GM21717 (cell line): ENCODE measurements at regions not wholly inside any gene's neighbourhood (a gene's known extent, or its start where the extent isn't known, plus 50 kb on each side); places are given as distances from the start of the nearest gene placed in this dataset.

ENCODE experiments used
- ATAC-seq: cut with Tn5 transposase; IDR thresholded peaks from one replicate; pipeline ENCODE4 v1.9.1; 2021; ENCODE audit warnings: mild to moderate bottlenecking, moderate library complexity; ENCODE audit not compliant: unreplicated experiment

DNA sequence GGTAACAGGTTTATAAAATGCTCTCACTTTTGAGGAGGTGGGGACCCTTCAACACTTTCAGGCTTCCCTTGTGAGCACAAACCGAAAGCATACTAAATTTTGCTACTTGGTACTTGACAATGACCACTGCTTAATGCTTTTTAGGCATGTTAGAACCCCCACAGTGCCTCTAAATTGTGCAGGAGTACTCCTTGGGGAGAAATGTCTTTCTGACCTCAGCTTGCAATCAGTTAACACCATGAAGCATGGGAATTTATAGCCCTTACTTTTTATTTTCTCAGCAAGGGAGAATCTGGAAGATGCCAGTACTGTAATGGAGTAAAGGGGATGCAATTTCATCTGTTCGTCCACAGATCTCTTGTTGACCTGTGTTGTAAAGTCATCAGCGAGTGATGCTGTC, 308.9 kb upstream of the TBC1D5 start:
- no peak for ATAC-seq

DNA sequence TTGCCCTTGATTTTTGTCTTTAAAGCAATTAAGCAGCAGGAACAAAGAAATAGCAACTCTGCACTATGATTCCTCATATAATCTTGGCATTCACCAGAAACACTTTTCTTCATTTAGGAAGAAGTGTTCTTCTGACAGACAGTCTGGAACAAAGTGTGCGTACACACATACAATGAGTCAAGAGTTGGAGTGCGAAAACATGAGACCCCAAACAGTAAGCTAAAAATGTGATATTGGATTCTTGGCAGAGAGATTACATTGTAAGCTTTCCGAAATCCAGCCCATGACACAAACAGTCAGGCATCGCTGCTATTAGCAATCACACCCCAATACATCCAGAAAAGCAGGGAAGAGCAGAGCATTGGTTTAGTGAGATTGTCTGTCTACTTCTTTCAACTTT, 306.7 kb upstream of the TBC1D5 start:
- ATAC-seq: no peak

DNA sequence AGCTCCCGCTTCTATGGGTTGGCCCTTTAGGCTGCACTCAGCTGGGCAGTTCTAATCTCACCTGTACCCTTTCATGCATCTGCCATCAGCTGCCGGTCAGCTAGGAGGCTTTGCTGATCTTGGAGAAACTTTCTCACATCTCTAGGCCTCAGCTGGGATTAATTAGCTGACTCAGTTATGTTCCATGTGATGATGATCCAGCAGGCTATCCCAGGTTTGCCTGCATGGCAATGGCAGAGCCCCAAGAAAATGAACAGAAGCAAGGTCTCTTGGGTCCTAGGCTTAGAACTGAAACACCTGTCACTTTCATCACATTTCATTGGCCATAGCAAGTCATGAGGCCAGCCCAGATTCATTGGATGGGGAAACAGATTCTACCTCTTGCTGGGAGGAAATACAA, 304.6 kb upstream of the TBC1D5 start:
- no peak for ATAC-seq

DNA sequence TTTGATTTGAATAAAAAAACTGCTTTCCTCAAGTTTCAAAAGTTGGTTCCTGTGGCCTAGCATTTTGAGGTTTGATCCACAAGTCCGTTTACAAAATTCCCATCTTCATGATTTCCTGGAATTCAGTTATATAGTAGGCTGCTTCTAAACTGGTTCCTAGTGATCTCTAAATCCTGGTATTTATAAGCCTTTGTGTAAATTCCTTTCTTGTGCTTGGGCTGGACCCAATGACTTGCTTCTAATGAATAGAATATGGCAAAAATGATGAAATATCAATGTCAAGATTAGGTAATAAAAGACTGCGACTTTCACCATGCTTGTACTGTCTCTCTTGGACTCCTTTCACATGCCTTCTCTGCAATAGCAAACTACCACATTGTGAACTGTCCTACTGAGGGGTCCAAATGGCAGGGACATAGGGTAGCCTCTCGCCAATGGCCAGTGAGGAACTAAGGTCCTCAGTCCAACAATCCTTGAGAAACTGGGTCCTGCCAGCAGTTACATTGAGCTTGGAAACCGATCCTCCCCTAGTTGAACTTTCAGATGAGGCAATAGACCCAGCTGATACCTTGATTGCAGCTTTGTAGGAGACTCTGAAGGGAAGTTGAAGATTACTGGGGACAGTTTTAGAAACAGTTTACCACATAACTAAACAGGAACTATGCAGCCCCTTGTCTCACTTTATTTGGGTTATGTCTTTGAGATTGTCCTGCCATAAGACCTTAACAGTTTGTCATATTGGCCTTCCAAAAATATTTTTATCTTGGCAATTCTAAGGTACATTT, 303.9 kb upstream of the TBC1D5 start:
- ATAC-seq: no peak

DNA sequence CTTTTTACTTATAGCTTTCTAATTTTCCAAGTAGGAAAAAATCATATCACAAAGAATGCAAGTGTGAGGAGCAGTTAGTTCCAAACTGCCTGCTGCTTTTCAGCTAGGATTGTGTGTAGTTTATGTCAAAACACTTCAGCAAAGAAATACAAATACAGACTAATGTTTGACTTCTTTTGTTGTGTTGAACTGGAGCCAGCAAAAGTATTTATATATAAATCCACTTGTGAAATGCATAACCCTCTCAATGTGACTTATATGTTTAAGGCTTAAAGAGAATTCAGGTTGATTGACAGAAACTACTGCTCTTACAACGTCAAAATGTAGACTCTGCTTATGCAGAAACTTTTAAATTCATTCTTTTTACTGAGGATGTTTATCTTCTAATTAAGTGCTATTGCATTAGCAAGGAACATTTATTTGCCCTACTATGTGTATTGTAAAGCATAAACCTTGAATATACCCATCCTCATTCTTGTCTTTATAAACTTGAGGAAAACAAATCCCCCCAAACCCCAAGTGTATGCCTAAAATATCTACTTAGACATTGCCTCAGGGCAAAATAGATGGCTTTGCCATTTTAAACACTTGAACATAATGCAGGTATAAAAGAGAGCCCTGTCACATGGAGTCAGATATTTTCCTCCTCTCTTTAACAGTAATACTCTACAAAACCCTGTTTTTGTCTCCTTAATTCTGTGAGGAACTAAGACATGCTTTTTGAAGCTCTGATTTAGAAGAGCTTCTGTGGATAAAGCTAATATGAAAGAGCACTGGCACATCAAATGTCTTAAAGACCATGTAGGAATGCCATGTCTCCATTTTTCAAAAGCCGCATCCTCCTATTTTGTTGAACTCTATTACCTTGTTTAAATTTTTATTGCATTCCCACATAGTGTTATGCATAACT, 302.8 kb upstream of the TBC1D5 start:
- ATAC-seq: no peak

DNA sequence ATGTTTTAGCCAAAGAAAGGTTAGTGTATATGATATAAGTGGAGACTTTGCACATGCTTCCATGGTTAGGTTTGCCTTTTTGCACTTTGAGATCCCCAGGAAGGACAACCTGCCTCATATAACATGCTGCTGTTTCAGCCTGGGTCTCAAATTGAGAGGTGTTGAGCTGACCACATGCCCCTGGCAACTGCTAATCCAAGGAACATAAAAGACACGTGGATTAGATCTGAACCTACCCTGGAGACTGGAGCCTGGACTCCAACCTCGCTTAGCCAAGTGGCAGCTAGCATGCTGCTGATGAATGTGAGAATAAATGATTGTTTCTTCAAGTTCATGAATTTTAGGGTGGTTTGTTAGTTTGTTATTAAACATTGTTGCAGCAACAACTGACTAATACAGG, 301.8 kb upstream of the TBC1D5 start:
- ATAC-seq: no peak

DNA sequence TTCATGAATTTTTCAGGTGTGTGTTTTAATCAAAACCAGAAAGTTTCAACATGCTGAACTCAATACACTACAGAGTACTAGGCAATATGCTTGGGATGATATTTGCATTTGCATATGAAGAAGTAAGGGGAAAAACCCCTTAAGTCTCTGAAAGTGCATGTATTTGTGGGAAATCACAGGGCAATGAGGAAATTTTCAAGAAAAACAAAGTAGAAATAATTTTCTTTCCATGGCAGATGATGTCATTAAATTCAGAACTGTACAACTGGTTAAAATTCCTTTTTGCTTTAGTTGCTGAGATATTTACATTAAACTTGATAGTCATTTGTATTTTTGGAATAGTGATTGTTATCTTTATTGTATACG, 294.0 kb upstream of the TBC1D5 start:
- no peak for ATAC-seq

DNA sequence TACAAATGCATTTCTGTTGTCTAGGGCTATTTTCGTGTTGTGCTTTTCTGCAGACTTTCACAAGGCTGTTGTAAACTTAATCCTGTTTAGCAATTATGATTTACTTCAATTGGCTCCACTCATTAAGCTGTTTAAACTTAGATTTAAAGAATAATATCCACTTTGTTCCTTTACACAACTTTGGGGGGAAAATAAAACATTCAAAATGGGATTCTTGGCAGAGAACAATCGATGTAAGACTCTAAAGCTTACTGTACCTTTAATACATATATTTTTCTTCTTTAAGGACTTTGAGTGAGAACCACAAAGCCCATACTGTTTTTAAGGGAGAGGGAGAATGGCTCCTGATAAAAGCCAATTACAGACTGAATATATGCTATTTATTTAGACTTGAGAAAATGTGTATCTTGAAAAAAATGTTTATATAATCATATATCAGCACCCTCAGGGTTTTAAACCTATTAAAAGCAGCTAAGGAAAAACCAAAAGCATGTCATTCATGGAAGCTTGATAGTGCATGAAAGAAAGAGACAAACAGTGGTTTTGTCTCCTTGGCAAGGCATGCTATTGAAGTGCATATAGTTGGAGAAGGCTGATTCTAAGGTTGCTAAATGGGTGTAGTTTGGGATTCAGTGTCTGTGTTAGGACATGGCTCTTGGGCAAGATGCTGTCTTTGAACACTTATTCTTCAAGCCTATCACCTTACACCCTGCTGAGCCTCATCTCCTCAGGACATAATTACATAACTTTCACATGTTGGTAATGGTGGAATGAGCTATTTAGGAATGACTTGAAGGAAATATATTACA, 293.4 kb upstream of the TBC1D5 start:
- no peak for ATAC-seq

DNA sequence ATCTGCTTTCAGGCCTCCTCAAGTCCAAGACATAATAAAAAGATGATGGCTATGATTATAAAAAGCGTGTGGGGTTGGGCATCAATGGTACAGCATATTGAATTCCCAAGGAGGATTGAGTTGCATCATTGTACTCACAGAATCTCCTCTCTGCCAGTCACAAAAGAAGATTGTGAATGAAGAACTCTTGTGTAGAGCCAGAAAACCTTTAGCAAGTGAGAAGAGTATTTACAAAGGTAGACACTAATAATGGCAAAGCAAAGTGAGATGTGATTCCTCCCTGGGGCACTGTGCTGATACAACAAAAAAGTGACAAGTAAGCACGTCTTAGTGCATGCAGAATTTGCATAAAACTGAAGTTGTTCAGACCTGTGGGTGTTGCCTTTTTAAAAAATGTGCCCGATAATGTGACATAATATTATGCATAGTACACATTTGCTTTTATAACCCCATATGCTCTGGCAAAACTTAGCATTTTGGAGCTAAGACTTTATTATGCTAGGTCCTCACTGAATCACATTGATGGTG, 291.2 kb upstream of the TBC1D5 start:
- no peak for ATAC-seq

DNA sequence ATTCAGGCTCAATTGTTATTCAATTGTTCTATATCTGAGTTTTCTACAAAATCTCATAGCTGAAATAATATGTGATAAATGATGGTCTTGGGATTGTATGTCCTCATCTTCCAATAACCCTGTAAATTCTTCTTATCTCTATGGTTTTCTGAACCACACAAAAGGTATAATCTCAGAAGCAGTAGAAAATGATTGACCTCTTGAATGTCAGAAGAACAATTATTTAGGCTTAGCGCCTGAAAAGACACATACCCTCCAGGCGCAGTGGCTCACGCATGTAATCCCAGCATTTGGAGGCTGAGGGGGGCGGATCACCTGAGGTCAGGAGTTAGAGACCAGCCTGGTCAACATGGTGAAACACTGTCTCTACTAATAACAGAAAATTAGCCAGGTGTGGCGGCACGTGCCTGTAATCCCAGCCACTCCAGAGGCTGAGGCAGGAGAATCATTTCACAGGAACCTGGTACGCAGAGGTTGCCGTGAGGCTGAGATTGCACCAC, 288.0 kb upstream of the TBC1D5 start:
- ATAC-seq: no peak

DNA sequence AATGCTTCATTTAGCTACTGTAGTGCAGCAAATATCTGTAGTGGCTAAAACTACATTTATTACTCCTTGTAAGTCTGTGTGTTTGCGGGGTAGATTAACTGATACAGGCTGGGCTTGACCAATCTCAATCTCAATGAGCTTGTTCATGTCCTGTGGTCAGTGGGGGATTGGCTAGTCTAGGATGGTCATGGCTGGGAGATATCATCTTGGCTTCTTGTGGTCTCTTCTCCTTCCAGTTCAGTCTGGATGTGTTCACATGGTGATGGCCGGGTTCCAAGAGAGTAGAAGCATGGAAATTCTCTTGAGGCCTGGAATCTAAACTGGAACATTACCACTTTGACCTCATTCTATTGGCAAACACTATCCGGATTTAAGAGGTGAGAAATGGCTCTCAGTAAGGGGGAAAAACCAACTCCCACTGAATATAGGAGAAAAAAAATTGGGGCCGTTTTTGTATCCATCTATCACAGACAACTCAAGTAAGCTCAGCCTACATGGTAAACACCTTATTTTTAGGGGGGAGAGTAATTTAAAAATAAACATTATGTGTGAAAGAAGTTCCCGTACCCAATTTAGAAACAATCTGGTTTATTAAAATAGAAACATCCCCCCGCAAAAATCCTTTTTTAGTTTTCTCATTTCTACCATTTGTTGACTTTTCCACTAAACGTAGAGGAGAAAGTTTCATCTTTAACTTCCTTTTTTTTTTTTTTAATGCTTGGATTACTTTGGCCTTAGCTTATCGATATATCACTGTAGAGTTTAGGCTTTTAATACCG, 284.9 kb upstream of the TBC1D5 start:
- ATAC-seq: no peak

DNA sequence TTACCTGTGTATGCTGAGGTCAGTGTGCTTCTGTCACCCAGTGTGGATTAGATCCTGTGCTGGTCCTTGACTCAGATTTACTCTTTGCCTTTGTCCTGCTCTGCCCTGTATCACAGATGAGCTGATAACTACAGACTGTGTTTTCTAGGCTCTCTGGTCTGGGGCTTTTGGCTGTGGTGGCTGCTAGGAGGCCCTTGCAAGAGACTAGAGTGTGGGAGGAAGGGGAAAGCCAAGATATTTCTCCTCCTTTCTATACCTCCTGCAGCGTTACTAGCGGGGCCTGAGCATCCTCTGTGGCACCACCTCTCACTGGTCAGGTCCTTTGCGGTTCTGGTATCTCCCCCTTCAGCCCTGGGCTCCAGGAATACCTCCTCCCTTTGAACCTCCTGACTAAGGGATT, 282.3 kb upstream of the TBC1D5 start:
- peak; percentile 64 for ATAC-seq

DNA sequence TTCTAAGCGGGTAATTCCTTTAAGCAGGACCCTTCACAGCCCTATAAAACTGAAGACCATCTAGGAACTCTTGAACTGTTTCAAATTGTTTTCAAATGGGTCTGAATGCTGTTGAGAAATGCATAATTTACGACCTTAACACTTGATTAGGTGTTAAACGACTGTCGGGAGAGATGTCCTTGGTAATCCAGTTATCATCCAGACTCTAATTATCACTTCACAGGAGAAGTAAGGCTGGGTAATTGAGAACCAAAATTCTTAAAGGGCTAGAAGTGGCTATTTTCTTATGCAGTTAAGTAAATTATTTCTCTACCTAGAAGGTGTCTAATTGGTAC, 276.7 kb upstream of the TBC1D5 start:
- ATAC-seq: no peak

DNA sequence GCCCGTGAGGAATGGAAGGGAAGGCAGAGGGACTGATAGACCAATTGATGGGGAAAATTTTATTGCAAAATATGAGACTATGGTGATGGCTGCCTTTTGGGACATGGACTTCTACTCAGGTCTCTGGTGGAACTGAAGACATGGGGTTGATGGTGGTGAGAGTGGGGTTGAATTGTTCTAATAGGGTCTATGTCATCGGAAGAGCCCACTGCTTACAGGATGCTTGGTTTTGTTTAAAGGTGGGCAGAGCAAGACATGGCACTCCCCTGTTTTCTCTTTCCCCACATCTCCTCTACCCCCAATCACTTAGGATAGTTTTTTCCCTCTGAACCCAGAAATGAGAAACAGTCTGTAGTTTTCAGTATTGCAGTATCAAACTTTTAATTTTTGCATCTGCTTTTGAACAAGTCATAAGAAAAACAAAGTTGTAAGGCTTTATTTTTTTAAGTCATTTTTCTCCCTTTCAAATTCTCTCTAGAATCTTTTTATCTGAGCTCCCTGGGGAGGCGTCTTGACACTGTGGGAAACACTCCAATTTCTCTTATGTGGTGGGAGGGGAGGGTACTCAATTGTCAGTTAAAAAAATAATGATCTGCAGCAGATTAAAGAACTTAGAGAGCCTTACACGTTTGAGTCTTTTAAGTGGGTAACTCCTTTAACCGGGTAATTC, 276.2 kb upstream of the TBC1D5 start:
- ATAC-seq: no peak

DNA sequence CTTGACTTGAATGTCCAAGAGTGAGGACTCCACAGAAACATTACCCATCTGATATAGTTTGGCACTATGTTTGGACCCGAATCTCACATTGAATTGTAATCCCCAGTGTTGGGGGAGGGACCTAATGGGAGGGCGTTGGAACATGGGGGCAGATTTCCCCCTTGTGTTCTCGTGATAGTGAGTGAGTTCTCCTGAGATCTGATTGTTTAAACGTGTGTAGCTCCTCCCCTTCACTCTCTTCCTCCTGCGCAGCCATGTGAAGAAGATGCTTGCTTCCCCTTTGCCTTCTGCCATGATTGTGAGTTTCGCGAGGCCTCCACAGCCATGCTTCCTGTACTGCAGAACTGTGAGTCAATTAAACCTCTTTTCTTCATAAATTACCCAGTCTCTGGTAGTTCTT, 273.9 kb upstream of the TBC1D5 start:
- ATAC-seq: no peak

DNA sequence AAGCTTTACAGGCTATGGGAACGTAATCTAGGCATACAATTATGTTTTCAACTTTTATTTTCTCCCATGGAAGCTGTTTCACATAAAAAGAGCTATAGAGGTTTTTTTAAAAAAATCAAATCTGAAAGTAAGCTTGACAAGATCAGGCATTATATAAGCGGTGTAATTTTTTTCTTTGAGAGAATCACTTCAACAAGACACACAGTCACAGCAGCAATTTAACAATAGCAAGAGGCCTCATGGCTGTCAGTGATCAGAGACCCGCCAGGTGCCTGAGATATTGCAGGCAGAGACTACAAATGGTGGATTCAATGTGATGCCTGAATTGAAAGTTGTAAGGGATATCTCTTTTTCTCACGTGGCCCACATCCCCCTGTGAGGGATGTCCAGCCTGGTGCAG, 270.5 kb upstream of the TBC1D5 start:
- ATAC-seq: no peak

DNA sequence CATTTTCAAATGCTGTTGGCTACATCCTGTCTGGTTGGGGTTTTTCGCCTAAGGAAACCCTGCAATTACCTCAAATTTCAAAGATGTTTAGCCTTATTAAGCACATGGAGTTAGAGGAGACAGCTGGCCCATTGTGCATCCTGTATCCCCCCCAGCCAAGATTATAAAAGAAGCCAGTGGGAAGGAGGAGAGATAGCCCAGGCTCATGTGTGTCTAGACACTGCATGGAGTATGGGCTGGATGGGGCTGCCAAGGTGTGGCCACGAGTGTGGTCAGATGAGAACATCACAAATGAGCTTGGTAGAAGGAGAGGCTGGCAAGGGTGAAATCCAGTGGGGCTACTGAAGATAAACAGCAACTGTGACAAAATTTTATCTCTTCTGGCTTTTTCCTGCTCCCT, 270.0 kb upstream of the TBC1D5 start:
- no peak for ATAC-seq

DNA sequence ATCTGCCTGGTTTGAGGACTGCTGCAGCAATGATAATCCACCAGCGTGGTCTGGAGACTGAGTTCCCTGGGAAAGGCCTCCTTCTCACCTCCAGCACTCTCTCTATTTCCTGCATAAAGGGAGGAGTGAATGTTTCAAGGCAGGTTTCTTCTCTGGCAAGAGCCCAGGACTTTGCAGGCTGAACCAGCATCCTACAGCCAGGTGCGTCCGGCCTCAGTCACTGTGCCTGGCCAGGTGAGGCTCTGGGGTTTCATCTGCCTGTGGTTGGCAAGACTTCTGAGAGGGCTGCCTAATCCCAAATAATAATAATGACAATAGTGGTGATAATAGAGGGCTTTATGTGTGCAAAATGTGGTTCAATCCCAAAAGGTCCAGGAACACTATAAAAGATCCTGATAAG, 269.0 kb upstream of the TBC1D5 start:
- no peak for ATAC-seq

DNA sequence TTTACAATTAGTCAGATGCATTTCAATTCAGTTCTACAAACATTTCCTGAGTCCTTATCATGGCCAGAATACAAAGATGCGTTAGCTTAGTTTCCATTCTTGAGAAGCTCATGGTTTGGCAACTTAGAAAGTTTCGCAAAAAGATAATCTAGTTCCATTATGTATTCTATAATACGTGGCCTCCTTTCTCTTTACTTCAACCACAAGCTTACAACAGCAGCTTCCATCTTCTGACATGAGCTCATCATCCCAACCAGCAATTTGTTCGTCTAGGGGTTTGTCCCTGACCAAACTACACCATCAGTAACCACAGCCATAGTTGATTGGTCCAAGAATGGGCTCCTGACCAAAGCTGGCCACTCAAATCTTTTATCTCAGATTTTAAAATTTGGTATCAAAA, 267.6 kb upstream of the TBC1D5 start:
- no peak for ATAC-seq
